ENCODE measurements at regions not wholly inside any gene's neighbourhood (a gene's known extent, or its start where the extent isn't known, plus 50 kb on each side); places are given as distances from the start of the nearest gene placed in this dataset.

DNA sequence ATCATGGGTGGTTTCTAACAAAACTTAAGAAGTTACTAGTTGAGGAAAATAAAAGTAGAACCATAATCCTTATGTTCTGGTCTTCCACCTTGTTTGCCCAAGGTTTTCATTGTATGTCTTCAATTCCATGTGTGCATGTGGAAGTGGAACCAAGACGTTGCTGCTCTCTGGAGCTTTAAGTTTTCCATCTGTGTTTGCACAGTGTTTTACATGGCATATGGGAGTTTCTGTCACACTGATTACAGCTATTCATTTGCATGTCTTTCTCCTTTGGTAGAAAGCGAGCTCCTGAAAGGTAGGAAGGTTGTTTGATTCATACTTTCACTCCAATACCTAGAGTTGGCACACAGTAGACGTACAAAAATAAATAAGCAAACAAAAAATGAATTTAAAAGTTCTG lies 112.6 kb upstream of the LUZP2 start:
- TF ChIP-seq, protein P1, sequence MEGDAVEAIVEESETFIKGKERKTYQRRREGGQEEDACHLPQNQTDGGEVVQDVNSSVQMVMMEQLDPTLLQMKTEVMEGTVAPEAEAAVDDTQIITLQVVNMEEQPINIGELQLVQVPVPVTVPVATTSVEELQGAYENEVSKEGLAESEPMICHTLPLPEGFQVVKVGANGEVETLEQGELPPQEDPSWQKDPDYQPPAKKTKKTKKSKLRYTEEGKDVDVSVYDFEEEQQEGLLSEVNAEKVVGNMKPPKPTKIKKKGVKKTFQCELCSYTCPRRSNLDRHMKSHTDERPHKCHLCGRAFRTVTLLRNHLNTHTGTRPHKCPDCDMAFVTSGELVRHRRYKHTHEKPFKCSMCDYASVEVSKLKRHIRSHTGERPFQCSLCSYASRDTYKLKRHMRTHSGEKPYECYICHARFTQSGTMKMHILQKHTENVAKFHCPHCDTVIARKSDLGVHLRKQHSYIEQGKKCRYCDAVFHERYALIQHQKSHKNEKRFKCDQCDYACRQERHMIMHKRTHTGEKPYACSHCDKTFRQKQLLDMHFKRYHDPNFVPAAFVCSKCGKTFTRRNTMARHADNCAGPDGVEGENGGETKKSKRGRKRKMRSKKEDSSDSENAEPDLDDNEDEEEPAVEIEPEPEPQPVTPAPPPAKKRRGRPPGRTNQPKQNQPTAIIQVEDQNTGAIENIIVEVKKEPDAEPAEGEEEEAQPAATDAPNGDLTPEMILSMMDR (IDR thresholded peaks at IDR 0.05) = no peak
- TF ChIP-seq POLR2A (IDR thresholded peaks at IDR 0.05) = no peak
- no peak for TF ChIP-seq POLR2AphosphoS5 (IDR thresholded peaks at IDR 0.05)

Measured in suprapubic skin (tissue), 4 donors.